RWPE2 (cell line): ENCODE measurements at regions not wholly inside any gene's neighbourhood (a gene's known extent, or its start where the extent isn't known, plus 50 kb on each side); places are given as distances from the start of the nearest gene placed in this dataset.

Source experiments
- ATAC-seq: fragments of 200-7000 bp; cut with Tn5 transposase; 3 replicates; pipeline ENCODE4 v1.9.1; 2021; ENCODE audit warnings: low read depth
- DNase-seq: peaks from one replicate; pipeline ENCODE4 v3.0.0-alpha.2; 2020; ENCODE audit warnings: low spot score
- H3K27ac ChIP-seq: fragments of 450-650 bp; 2 replicates; pipeline ENCODE4 v1.5.1; 2017; ENCODE audit warnings: mild to moderate bottlenecking; ENCODE audit not compliant: poor library complexity, severe bottlenecking
- H3K27me3 ChIP-seq: fragments of 250-450 bp; sonication (Bioruptor Pico); 2 replicates; pipeline ENCODE4 v1.5.1; 2021; ENCODE audit warnings: mild to moderate bottlenecking, moderate library complexity; ENCODE audit not compliant: insufficient read depth, poor library complexity, severe bottlenecking
- H3K36me3 ChIP-seq: fragments of 250-450 bp; sonication (Bioruptor Pico); 2 replicates; pipeline ENCODE4 v1.5.1; 2020; ENCODE audit warnings: low read depth, mild to moderate bottlenecking, moderate library complexity
- H3K4me1 ChIP-seq: fragments of 250-450 bp; sonication (Bioruptor Pico); 2 replicates; pipeline ENCODE4 v1.5.1; 2021; ENCODE audit warnings: mild to moderate bottlenecking, moderate library complexity; ENCODE audit not compliant: insufficient read depth, poor library complexity, severe bottlenecking
- H3K4me3 ChIP-seq: fragments of 250-450 bp; sonication (Bioruptor Pico); 2 replicates; pipeline ENCODE4 v1.5.1; 2021; ENCODE audit warnings: mild to moderate bottlenecking, moderate library complexity; ENCODE audit not compliant: severe bottlenecking
- H3K9me3 ChIP-seq: fragments of 250-450 bp; sonication (Bioruptor Pico); 2 replicates; pipeline ENCODE4 v1.5.1; 2021; ENCODE audit warnings: mild to moderate bottlenecking, moderate library complexity; ENCODE audit not compliant: severe bottlenecking
- CTCF ChIP-seq: fragments of 450-650 bp; IDR thresholded peaks from one replicate; pipeline ENCODE4 v1.5.1; 2017; ENCODE audit warnings: mild to moderate bottlenecking, moderate library complexity; ENCODE audit not compliant: poor library complexity, severe bottlenecking

DNA sequence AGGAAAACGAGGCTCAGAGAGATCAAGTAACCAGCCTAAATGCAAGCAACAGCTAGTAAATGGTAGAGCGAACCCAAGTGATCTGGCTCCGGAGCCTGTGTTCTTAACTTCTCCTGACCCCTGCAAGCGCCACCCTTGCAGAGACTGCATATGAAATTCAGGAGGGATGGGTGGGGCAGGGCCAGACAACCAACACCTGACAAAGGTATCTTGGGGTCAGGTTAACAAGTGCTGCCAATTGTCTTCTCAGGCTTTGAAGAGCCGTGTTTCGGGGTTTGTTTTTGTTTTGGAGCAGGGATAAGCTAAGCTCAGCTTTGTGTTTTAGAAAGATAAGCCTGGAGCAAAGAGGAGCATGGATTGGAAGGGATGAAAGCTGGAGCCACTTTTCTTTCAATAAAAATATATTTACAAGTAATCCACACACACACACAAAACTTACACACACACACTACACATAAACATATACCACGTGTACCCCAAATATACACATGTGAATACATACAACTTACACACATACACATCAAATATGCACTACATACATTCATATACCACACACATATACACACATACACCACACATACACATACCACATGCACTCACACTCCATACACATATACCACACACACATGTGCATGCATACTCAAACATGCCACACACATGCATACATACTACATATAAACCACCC, 722.0 kb downstream of the DIAPH3 start:
- H3K27me3 ChIP-seq, result no peaks in the 10 kb centered on the region
- no peaks in the 10 kb centered on the region for H3K9me3 ChIP-seq
- DNase-seq (no peak), ATAC-seq (no peak)
- H3K36me3 ChIP-seq, result no peaks in the 10 kb centered on the region
- H3K27ac ChIP-seq, result no peak overlapping the region
- TF ChIP-seq CTCF, result no peak
- H3K4me3 ChIP-seq, result no peak overlapping the region
- H3K4me1 ChIP-seq, result no peaks in the 10 kb centered on the region

DNA sequence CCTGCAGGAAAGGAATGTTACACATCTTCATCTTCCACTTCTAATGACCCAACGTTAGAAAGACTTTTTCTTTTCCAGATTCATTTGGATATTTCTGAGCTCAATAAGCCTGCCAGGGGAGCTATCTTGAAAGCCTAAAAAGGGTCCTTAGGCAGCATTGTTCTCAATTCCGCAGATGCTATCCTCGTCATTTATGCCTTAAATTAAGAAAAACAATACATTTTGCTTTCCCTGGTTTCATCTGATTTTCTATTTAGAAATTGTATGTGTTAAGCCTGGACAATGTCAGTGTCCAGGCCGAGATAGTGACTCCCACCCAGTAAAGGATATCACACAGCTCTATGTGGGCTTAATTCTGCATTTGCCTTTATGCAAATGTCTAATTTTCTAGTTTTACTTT, 721.3 kb downstream of the DIAPH3 start:
- DNase-seq (no peak), ATAC-seq (no peak)
- Histone ChIP-seq H3K9me3 (no peaks in the 10 kb centered on the region), H3K4me3 (no peak overlapping the region), H3K36me3 (no peaks in the 10 kb centered on the region), H3K4me1 (no peaks in the 10 kb centered on the region), H3K27ac (no peak overlapping the region), H3K27me3 (no peaks in the 10 kb centered on the region)
- TF ChIP-seq CTCF, result no peak

- H3K36me3 ChIP-seq, result no peaks in the 10 kb centered on the region
- DNase-seq, result no peak
- no peak for TF ChIP-seq CTCF
- no peaks in the 10 kb centered on the region for H3K27me3 ChIP-seq
- H3K4me1 ChIP-seq, result no peaks in the 10 kb centered on the region
- no peak overlapping the region for H3K4me3 ChIP-seq
- no peak for ATAC-seq
- H3K9me3 ChIP-seq, result no peaks in the 10 kb centered on the region
- no peak overlapping the region for H3K27ac ChIP-seq
Observed at GRCh38 chr13:59442944-59443486, 720.7 kb downstream of the DIAPH3 start.

DNA sequence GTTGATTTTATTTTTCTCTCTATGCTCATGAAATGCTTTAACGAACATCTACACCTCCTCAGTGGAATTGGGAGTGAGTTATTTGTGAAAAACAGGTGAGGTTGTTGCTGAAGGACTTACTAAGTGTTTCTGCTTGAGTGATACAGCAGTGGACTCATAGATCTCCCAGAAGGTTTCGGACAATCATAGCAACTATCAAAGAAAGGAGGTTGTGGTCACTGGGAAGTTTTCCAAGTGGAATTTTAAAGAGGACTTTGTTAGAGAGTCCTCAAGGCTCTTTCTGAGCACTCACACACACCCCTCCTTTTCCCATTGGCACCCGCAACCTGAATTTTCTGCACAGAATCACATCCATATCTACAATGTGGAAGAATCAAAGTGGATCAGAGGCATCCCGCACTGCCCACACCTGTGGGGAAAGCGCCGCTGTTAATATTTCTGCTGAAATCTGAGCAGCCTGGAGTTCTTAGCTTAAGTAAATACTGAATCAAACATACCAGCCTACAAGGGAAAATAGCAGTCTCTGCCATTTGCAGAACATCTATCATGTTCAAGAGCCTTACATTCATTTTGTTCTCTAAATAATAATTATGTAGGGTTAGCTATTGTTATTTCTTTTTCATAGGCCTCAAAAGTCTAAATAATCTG, 719.4 kb downstream of the DIAPH3 start:
- H3K27me3 ChIP-seq, result no peaks in the 10 kb centered on the region
- no peaks in the 10 kb centered on the region for H3K36me3 ChIP-seq
- DNase-seq (no peak), ATAC-seq (no peak)
- H3K4me3 ChIP-seq, result no peak overlapping the region
- H3K4me1 ChIP-seq, result no peaks in the 10 kb centered on the region
- no peaks in the 10 kb centered on the region for H3K9me3 ChIP-seq
- H3K27ac ChIP-seq, result no peak overlapping the region
- no peak for TF ChIP-seq CTCF

DNA sequence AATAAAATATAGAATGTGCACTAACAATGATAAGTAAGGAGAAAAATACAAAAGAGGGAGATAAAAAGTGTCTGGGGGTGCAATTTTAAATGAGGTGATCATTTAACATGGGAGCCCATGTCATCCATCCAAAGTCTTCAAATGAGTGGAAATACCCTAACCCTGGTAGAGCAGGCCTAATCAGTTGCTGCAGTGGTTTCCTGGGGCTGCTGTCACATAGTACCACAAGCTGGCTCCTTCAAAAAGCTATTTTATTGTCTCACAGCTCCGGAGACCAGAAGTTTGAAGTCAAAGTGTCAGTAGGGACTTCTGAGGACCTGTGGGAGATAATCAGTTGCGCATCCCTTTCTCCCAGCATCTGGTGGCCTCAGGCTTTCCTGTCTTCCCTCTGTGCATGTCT, 717.9 kb downstream of the DIAPH3 start:
- DNase-seq, result no peak
- Histone ChIP-seq H3K27ac (no peak overlapping the region), H3K4me1 (no peaks in the 10 kb centered on the region)

More for the DNA sequence above, 717.9 kb downstream of the DIAPH3 start:
- no peak for TF ChIP-seq CTCF
- Histone ChIP-seq H3K36me3 (no peaks in the 10 kb centered on the region), H3K9me3 (no peaks in the 10 kb centered on the region), H3K27me3 (no peaks in the 10 kb centered on the region), H3K4me3 (no peak overlapping the region)
- ATAC-seq, result no peak
